ENCODE measurements at regions not wholly inside any gene's neighbourhood (a gene's known extent, or its start where the extent isn't known, plus 50 kb on each side); places are given as distances from the start of the nearest gene placed in this dataset.

DNA sequence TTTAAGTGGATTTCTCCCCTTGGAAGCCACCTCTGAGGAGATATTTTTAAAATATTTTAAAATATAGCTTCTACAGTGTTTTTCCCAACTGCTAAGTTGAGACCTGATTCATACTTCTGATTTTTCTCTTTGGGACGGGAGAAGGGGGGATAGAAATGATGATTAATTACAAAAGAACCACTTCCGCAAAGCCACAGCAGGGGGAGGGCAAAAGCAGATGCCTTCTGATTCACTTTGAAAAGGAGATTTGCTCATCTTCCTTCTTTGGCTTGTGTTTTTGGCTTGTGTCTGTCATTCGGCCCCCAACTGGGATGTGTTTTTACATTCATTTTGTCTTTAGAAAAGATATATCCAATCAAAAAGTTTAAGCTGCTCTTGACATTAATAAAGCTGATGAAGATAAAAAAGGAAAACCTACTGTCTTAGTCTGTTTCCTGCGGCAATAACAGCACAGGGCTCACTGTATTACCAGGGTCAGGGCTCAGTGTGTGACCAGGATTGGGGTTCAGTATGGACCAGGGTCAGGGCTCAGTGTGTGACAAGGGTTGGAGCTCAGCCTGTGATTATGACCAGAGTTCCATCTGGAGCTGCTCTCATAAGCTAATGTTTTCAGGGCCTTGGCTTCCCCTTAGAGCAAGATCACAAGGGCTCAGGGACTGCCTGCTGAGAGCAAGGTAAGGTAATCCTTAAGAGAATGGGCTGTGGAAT lies 223.2 kb downstream of the MTHFS start:
- CTCF ChIA-PET (ENCODE audit: partially characterized antibody) = interaction anchor here (0.5 to 1.8 kb wide), 7 partner anchors 11 to 765 kb away, joined by 3 to 4 read pairs (median 3); no protein-coding TSS in a partner anchor
- peak overlapping the region; percentile 39 to 41; a peak in 3 of 4 replicates for H3K4me2 ChIP-seq (ENCODE audit: insufficient read depth in 1 of 2, low read depth in 2 of 2, low read length in 2 of 2)

More for the DNA sequence above, 223.2 kb downstream of the MTHFS start:
- 0 out of 2 replicates have a peak overlapping the region, but pooled peaks have one; percentile 9 for H3K27ac ChIP-seq (ENCODE audit: low read depth, low read length)
- peak overlapping the region; percentile 57; the same call in 1 of the 2 replicates for H2BK5ac ChIP-seq (ENCODE audit: low read depth, low read length)
- no peak overlapping the region for H4K8ac ChIP-seq (ENCODE audit: extremely low read depth, insufficient read depth, low read length)
- 25% methylated on average over 4 of the region's 4 CpGs; no CpG with 5 or more reads in 1 of the 2 experiments for WGBS, 2 experiments (ENCODE audit: extremely low coverage in 1 of 2, insufficient coverage in 1 of 2, insufficient read length in 1 of 2, insufficient replicate concordance in 2 of 2, low coverage in 1 of 2, low lambda C conversion rate in 2 of 2, missing lambda C conversion rate in 1 of 2)
- H2AK5ac ChIP-seq (ENCODE audit: low read depth, low read length) = no peak overlapping the region
- no peaks in the 10 kb centered on the region for H3K36me3 ChIP-seq (ENCODE audit: control insufficient read depth in 2 of 4, insufficient read depth in 4 of 4, low read length in 3 of 4)
- POLR2A ChIA-PET (ENCODE audit: partially characterized antibody) = interaction anchor here (0.6 kb wide), 1 partner anchor 309 kb away, joined by 5 read pairs; no protein-coding TSS in a partner anchor
- no peak overlapping the region for H3K23ac ChIP-seq (ENCODE audit: insufficient read length)
- no peaks in the 10 kb centered on the region for H3K9me3 ChIP-seq (ENCODE audit: insufficient read depth in 2 of 2, low read depth in 1 of 2, low read length in 1 of 2)
- H2BK120ac ChIP-seq (replicated peaks; ENCODE audit: low read depth, low read length) = no peak overlapping the region
- H3K9ac ChIP-seq (replicated peaks in 1 of 4; ENCODE audit: extremely low read depth in 1 of 4, low read depth in 3 of 4, low read length in 3 of 4) = no peak overlapping the region
- H3K79me1 ChIP-seq (ENCODE audit: low read depth, low read length) = no peaks in the 10 kb centered on the region
- H3K27me3 ChIP-seq (replicated peaks in 1 of 4; ENCODE audit: control insufficient read depth in 3 of 4, extremely low read depth in 1 of 4, insufficient read depth in 3 of 4, low read length in 3 of 4) = no peaks in the 10 kb centered on the region
- no peak overlapping the region for H4K5ac ChIP-seq (ENCODE audit: insufficient read length, low read depth, low read length)
- H3K4me1 ChIP-seq (replicated peaks in 1 of 4; ENCODE audit: control insufficient read depth in 3 of 4, insufficient read depth in 4 of 4, low read length in 3 of 4) = peaks cover 2 to 13% (median 5%) of the 10 kb centered on the region in 4 experiments; a peak in 3 of 7 replicates
- H2BK15ac ChIP-seq (ENCODE audit: low read length) = no peak overlapping the region
- H3K4me3 ChIP-seq (ENCODE audit: extremely low read depth in 1 of 4, insufficient read depth in 2 of 4, low read depth in 3 of 4, low read length in 4 of 4) = peak overlapping the region in 1 of 4 experiments; percentile 12; a peak in 1 of 8 replicates
- no peak overlapping the region for H2AFZ ChIP-seq (ENCODE audit: low read length)
- peak overlapping the region; percentile 35; the same call in 1 of the 2 replicates for H2BK12ac ChIP-seq (ENCODE audit: low read depth, low read length)
- H3K56ac ChIP-seq (replicated peaks; ENCODE audit: insufficient read length, low read depth, low read length) = no peak overlapping the region
- H4K20me1 ChIP-seq (replicated peaks in 1 of 2; ENCODE audit: control insufficient read depth in 1 of 2, insufficient read depth in 2 of 2, low read length in 2 of 2) = no peaks in the 10 kb centered on the region
- H3K79me2 ChIP-seq (ENCODE audit: control insufficient read depth in 1 of 2, insufficient read depth in 2 of 2, low read length in 2 of 2) = no peaks in the 10 kb centered on the region
- peak overlapping the region; percentile 72 for H4K91ac ChIP-seq (replicated peaks; ENCODE audit: insufficient read length, low read length)
- no peak overlapping the region for H3K4ac ChIP-seq (replicated peaks; ENCODE audit: insufficient read length, low read depth, low read length)
- H3K23me2 ChIP-seq (ENCODE audit: low read depth, low read length) = no peaks in the 10 kb centered on the region
- H3K18ac ChIP-seq (ENCODE audit: extremely low read depth, low read length) = 0 out of 2 replicates have a peak overlapping the region, but pooled peaks have one; percentile 35
- DNase-seq (ENCODE audit: low read depth in 1 of 2, low spot score in 2 of 2) (peak in 1 of 2 experiments; percentile 54), FAIRE-seq (peak; percentile 50)
- no peak overlapping the region for H3K14ac ChIP-seq (ENCODE audit: insufficient read length)
- TF ChIP-seq EGR1 (IDR thresholded peaks at IDR 0.05; ENCODE audit: borderline replicate concordance, low read depth, low read length) = no peak
- no peak for TF ChIP-seq HDAC2 (IDR thresholded peaks at IDR 0.05; ENCODE audit: borderline replicate concordance in 1 of 2, low read depth in 2 of 2, low read length in 2 of 2)
- TF ChIP-seq, protein P1, sequence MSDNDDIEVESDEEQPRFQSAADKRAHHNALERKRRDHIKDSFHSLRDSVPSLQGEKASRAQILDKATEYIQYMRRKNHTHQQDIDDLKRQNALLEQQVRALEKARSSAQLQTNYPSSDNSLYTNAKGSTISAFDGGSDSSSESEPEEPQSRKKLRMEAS (IDR thresholded peaks at IDR 0.05) = no peak
- TF ChIP-seq CBX8 (IDR thresholded peaks at IDR 0.05; ENCODE audit: borderline replicate concordance, low read depth, low read length) = no peak
- TF ChIP-seq EP300 (IDR thresholded peaks at IDR 0.05; ENCODE audit: borderline replicate concordance in 1 of 2, low read depth in 2 of 2, low read length in 2 of 2) = no peak
- no peak for TF ChIP-seq CHD2 (IDR thresholded peaks at IDR 0.05; ENCODE audit: low read length)
- TF ChIP-seq RAD21 (IDR thresholded peaks at IDR 0.05 in 1 of 2, conservative IDR thresholded peaks at IDR 0.05 in 1 of 2; ENCODE audit: low read depth in 2 of 2, low read length in 2 of 2) = 0 out of 4 replicates have a peak, but pooled peaks of 1 of the 2 experiments have one; percentile 2
- H2BK20ac ChIP-seq (ENCODE audit: low read length) = peak overlapping the region; percentile 77; the same call in 1 of the 2 replicates

Measured in H1 (cell line).